GM21619 (cell line): ENCODE measurements at regions not wholly inside any gene's neighbourhood (a gene's known extent, or its start where the extent isn't known, plus 50 kb on each side); places are given as distances from the start of the nearest gene placed in this dataset.
A peak's percentile ranks its signal among the peaks of the same experiment; 100 is the strongest.
"Not testable (repeated sequence)": the region's sequence is repeated elsewhere in the genome, so short reads cannot be mapped to it uniquely, and the experiment has no call there.

Source experiments
- ATAC-seq: cut with Tn5 transposase; IDR thresholded peaks from one replicate; pipeline ENCODE4 v1.9.1; 2021; ENCODE audit not compliant: unreplicated experiment

DNA sequence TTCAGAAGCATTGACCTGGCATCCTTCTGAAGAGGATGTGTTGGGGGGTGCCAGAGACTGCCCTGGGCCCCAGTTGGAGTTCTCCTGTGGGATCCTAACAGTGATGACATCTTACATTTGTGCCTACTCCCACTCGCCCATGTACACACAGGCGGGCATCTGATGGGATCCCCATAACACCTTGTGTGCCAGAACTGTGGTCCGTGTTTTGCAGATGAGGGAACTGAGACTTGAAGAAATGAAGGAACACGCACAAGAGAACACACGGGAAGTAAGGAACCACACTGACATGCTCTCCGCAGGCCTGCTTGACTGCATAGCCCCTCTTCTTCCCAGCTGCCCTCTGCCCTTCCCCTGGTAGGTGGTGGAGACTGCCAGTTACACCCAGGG lies 255.3 kb downstream of the MYCN start:
- no peak for ATAC-seq

DNA sequence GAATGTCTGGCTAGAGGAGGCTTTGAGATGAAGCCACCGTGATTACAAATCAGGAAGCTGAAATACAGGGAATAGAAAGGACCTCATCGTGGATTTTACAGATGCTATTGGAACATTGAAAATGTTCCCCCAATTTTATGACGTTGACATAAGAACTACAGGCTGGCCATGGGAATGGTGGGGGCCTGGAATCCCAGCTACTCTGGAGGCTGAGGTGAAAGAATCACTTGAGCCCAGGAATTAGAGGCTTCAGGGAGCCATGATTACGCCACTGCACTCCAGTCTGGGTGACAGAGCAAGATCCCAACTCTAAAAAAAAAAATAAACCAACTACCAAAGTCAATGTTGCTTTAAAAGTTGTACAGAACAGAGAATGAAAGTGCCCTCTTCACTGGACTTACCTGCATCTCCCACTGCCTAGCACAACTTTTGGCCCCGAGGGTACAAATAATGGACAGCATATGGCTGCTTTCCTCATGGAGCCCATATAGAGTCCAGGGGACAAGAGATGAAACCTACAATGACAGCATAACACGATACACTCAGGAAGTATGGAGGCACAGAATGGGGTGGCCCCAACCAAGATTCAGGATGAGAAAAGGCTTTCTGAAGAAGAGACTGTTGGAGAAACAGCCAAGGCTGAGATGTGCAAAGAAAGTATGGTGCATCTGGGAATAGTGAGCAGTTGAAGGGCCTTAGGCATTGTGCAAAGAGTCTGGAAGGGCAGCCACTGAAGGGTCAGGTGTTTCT lies 254.8 kb downstream of the MYCN start:
- ATAC-seq: no peak

DNA sequence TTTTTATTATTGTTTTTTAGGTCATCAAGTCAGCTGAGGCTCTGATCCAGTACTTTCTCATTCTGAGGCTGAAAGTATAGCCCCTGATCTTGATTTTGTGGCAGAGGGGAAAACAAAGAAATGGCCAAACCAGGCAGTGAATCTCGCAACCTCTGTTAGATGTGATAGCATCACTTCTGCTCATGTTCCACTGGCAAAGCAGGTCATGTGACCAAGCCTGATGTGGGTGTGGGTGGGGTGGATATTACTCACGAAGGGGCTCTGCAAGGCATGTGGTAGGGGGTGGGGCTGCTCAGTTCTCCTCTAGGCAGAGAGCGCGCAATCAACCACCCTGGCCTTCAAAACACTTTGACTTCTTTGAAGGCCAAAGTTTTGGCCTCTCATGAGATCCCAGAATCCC lies 254.2 kb downstream of the MYCN start:
- ATAC-seq: no peak

GRCh38 chr2:16194096-16194390 lies 253.7 kb downstream of the MYCN start:
- no peak for ATAC-seq

GRCh38 chr2:16192416-16193216 lies 252.3 kb downstream of the MYCN start:
- no peak for ATAC-seq

DNA sequence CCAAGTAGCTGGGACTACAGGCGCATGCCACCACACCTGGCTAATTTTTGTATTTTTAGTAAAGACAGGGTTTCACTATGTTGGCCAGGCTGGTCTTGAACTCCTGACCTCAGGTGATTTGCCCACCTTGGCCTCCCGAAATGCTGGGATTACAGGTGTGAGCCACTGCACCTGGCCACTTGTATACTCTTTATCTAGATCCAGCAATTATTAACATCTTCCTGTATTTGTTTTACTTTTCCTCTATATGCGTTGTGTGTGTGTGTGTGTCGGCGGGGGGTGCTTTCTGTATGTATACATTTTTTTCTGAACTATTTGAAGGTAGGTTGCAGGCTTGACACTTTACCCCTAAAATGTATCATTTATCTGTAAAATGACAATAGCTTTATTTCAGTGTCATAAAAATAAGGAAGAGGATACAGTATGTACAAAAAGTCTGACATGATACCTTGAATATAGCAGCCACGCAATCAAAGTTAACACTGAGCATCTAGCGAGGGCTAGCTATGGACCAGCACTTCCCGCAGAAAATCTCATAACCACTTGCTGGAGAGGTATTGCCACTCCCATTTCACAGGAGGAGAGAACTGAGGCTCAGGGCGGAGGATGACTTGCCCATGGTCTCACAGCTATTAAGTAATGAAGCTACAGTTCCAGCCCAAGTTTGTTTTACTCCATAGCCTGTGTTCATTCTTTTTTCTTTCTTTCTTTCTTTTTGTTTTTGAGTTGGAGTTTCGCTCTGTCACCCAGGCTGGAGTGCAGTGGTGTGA lies 251.3 kb downstream of the MYCN start:
- no peak for ATAC-seq

GRCh38 chr2:16190446-16191270 lies 250.3 kb downstream of the MYCN start:
- ATAC-seq: no peak

- ATAC-seq: no peak
Measured at GRCh38 chr2:16189836-16190160, 249.4 kb downstream of the MYCN start.

DNA sequence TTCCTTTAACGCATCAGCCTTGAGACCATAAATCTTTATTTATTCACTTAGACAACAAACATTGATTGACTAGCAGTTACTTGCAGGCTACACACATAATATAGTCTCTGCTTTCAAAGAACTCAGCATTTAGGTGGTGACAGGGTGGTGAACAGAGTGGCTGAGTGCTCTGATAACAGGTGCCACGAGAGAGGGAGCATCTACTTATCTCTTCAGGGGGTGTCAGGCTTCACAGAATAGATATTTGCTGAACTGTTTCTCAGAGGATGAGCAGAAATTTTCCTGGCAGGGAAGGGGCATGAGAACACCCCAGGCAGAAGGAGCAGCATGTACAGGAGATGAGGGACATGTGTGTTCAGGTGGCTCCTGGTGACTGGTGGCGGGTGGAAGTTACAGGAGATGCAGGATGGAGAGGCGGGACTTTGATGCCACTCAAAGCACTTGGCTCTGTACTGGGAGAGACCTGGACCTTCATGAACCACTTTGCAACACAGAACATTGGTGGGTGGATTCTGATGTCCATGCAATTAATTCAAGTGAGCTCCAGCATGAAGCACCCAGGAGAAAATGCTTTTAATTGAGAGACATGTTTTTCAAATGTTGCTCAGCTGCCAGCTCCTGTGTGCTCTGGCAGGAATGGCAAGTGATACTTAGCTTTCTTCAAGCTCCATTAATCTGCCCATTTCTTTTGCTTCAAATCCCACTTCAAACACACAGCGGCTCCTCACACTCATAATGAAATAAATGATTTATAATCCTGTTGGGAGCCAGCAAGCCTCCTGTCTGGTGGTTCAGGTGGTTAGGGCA lies 248.9 kb downstream of the MYCN start:
- no peak for ATAC-seq

DNA sequence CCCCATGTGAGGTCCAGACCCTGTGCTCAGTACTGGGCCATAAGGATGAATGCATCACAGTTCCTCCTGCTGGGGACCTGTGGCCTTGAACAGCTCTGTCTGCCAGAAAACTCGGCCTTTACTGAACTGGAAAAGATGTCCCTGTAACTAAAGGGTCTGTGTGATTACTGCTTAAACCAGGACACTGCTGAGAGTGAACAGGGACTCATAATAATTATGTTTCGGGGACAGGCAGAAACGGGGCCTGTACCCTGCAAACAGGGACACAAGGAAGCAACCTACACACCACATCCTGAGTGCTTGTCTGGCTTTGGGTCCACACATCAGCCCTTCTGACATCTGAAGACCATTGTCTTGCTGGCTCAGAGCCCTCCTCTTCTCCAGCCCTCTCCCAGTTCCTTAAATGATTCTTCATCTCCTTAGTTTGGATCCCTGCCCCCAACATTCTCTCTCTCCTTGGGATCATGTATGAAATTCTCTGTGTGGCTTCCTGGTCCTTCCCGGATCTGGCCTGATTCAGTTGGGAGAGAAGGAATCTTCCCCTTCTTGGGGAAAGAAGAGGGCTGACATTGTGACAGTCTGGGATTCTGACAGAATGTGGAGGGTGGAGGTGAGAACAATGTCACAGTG lies 248.0 kb downstream of the MYCN start:
- ATAC-seq: no peak

GRCh38 chr2:16187482-16187817 lies 247.1 kb downstream of the MYCN start:
- ATAC-seq: peak; percentile 33

GRCh38 chr2:16186661-16187481 lies 246.5 kb downstream of the MYCN start:
- ATAC-seq: peak; percentile 71

- no peak for ATAC-seq
Measured at GRCh38 chr2:16185801-16186272, 245.5 kb downstream of the MYCN start.

- no peak for ATAC-seq
Measured at GRCh38 chr2:16184945-16185660, 244.8 kb downstream of the MYCN start.

DNA sequence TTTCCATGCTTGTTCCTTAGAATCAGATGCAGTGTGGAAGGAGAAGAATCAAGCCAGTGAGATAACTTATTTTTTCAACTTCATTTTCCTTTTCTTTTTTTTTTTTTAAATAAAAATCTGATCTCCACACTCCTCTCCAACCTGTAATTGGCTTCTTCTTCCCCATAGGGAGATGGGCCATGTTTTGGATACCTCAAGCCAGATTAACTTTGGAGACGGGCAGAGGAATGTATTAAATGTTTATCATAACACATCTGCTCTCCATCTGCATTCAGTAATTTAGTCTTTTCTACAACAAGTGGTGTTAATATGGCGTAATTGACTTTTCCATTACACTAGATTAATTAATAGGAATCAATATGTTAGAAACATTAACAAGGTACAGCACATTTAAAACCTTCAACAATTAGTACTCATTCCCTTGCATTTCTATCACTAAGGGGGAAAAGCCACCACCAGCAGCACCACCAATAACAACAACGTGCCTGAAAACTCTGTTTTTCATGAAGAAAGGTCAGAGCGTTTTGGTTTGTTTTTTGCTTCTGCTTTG lies 244.1 kb downstream of the MYCN start:
- ATAC-seq: no peak

DNA sequence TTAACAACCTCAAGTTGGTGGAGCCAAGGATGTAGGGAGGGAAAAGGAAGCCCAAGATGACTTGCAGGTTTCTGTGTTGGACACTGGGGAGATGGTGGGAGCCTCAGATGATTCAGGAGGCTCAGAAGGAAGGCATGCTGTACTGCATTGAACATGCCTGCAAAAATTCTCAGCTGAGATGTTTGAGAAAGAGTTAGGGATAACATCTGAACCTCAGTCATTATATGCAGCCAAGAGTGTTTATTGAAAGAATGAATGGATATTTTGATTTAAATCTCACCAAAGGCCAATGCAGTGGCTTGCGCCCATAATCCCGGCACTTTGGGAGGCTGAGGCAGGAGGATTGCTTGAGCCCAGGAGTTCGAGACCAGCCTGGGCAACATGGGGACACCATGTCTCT lies 243.0 kb downstream of the MYCN start:
- ATAC-seq: no peak

DNA sequence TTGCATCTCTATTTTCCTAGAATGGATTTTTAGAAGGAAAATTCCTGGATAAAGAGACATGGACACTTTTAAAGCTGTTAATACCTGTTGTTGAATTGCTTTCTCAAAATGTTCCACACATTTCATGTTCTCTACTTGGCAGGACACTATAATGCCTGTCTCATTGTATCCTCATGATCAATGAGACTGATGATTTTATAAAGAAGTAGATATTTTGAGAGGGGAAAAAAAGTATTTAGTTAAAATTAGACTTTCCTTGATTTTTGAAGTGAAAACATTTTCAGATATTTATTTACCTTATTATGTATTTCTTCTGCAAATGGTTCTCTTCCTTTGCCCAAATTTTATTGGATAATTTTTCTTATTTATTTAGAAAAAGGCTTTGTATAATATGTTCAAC lies 242.5 kb downstream of the MYCN start:
- ATAC-seq: no peak

GRCh38 chr2:16182311-16182815 lies 242.0 kb downstream of the MYCN start:
- ATAC-seq: not testable (repeated sequence)
